ENCODE measurements at regions not wholly inside any gene's neighbourhood (a gene's known extent, or its start where the extent isn't known, plus 50 kb on each side); places are given as distances from the start of the nearest gene placed in this dataset.

DNA sequence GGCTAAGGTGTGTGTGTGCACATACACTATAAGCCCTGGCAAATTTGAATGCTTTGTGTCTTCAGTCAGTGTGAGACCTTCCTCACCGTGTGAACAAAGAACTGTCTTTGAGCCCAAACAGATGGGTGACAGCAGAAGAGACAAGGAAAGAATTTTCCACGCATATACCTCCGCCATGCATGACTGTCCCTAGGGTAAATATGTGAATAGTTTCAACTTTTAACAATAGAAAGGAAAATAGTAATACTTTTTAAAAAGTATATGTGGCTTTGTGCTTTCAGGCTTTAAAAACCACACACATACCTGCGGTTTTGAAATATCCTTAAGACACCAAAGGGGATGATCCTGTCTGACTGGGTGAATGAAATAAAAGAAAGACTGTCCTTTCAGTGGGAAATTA is 438.6 kb upstream of the MPDZ start:
- TF ChIP-seq EZH2 (IDR thresholded peaks at IDR 0.05; ENCODE audit: insufficient read depth, poor library complexity, severe bottlenecking) (no peak), EZH2phosphoT487 (IDR thresholded peaks at IDR 0.05; ENCODE audit: insufficient read depth, low read depth) (no peak)
- Histone ChIP-seq H3K36me3 (ENCODE audit: low read depth) (no peaks in the 10 kb centered on the region), H3K27ac (no peak overlapping the region), H3K4me3 (no peak overlapping the region), H3K9ac (no peak overlapping the region), H2AFZ (no peak overlapping the region), H3K4me2 (ENCODE audit: unreplicated experiment) (no peak overlapping the region), H3K9me2 (ENCODE audit: insufficient read depth) (no peaks in the 10 kb centered on the region), H3K27me3 (replicated peaks; ENCODE audit: insufficient read depth) (no peaks in the 10 kb centered on the region), H3K79me2 (ENCODE audit: insufficient read depth) (no peaks in the 10 kb centered on the region), H4K20me1 (ENCODE audit: insufficient read depth) (no peaks in the 10 kb centered on the region), H3K4me1 (ENCODE audit: insufficient read depth) (peaks cover 42% of the 10 kb centered on the region), H3F3A (ENCODE audit: insufficient read depth) (peaks cover 40% of the 10 kb centered on the region; the same call in 1 of the 2 replicates), H3K9me3 (ENCODE audit: low read depth) (no peaks in the 10 kb centered on the region)
- in situ Hi-C loops (cut with MboI), result no loop called here
- WGBS, 2 experiments (ENCODE audit: low coverage in 1 of 2, low lambda C conversion rate in 2 of 2, missing lambda C conversion rate in 2 of 2), result 78% methylated on average over 4 of the region's 4 CpGs
- peak; percentile 37 for DNase-seq

DNA sequence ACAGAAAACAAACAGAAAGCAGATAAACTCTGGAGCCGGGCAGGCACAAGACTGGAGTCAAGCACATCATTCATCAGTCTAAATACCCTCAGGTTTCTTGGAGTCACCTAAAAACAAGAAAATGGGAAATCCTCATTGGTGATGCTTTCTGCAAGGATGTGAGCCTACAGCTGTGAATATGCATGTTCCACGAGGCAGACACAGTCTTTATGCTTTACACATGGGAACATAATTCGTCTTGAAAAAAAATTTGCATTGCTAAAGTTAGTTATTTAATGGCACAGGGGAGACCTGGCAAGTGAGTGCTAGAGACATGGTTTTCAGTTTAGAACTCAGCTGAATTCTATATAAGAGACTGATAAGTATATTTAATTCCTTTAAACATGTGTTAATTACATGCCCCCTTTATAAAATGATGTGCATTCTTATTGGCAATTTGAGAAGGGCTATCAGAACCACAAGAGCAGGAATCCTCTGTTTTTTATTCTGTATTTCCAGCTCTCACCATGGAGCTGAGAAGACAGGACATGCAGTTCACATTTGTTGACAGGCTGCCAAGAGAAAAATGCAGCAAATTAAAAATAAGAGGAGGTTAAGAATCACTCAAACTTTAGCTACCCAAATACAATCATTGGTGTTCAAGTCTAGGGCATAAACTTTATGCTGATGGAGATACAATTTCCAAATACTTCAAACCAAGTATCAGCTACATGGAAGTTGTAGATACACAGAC is 438.0 kb upstream of the MPDZ start:
- H3K36me3 ChIP-seq (ENCODE audit: low read depth), result no peaks in the 10 kb centered on the region
- no peak overlapping the region for H3K4me2 ChIP-seq (ENCODE audit: unreplicated experiment)
- no peaks in the 10 kb centered on the region for H4K20me1 ChIP-seq (ENCODE audit: insufficient read depth)
- H3K9me2 ChIP-seq (ENCODE audit: insufficient read depth), result no peaks in the 10 kb centered on the region
- H3K4me3 ChIP-seq, result no peak overlapping the region
- no peak overlapping the region for H3K27ac ChIP-seq
- DNase-seq, result peak; percentile 8
- no peaks in the 10 kb centered on the region for H3K9me3 ChIP-seq (ENCODE audit: low read depth)
- TF ChIP-seq EZH2phosphoT487 (IDR thresholded peaks at IDR 0.05; ENCODE audit: insufficient read depth, low read depth) (no peak), EZH2 (IDR thresholded peaks at IDR 0.05; ENCODE audit: insufficient read depth, poor library complexity, severe bottlenecking) (no peak)
- in situ Hi-C loops (cut with MboI), result no loop called here
- peaks cover 42% of the 10 kb centered on the region for H3K4me1 ChIP-seq (ENCODE audit: insufficient read depth)
- WGBS, 2 experiments (ENCODE audit: low coverage in 1 of 2, low lambda C conversion rate in 2 of 2, missing lambda C conversion rate in 2 of 2), result 39 to 54% methylated on average over 3 of the region's 3 CpGs
- H3K27me3 ChIP-seq (replicated peaks; ENCODE audit: insufficient read depth), result no peaks in the 10 kb centered on the region
- H3K79me2 ChIP-seq (ENCODE audit: insufficient read depth), result no peaks in the 10 kb centered on the region
- H3F3A ChIP-seq (ENCODE audit: insufficient read depth), result peaks cover 36% of the 10 kb centered on the region; the same call in 1 of the 2 replicates
- H3K9ac ChIP-seq, result no peak overlapping the region
- no peak overlapping the region for H2AFZ ChIP-seq

DNA sequence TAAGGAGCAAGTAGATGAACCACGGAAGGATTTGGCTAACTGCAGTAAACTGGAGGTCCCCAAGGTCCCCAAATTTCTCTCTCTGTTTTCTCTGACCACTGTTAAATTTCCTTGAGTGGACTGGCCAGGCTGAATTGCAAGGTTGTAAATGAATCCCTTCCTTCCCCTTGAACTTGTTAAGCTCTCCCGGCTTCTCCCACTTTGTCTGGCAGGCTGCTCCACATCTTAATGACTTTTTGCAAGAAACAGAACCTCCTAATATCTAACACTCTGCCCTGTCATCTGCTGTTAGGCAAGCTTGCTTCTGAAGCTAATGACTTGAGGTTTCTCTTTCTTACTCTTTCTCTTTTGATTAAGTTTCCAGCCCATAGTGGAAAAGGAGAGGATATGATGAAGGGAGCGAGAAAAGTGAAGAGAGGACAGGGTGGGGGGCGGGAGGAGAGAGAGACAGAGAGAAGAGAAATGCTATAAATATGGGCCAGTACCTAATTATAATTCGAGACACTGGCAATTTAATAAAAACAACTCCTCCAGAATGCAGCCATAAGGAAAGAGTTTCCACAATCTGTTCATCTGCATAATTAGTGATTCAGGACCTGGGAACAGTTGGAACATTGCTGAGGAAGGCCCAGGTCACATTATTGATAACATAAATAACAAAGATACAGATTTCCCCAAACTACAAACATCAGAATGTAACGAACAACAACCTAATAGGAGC is 437.3 kb upstream of the MPDZ start:
- in situ Hi-C loops (cut with MboI), result no loop called here
- 0 out of 2 replicates have a peak overlapping the region, but pooled peaks have one; percentile 12 for H2AFZ ChIP-seq
- no peaks in the 10 kb centered on the region for H4K20me1 ChIP-seq (ENCODE audit: insufficient read depth)
- peaks cover 42% of the 10 kb centered on the region for H3K4me1 ChIP-seq (ENCODE audit: insufficient read depth)
- peaks cover 29% of the 10 kb centered on the region; the same call in 1 of the 2 replicates for H3F3A ChIP-seq (ENCODE audit: insufficient read depth)
- no peaks in the 10 kb centered on the region for H3K9me2 ChIP-seq (ENCODE audit: insufficient read depth)
- H3K36me3 ChIP-seq (ENCODE audit: low read depth), result no peaks in the 10 kb centered on the region
- H3K27me3 ChIP-seq (replicated peaks; ENCODE audit: insufficient read depth), result no peaks in the 10 kb centered on the region
- no peak overlapping the region for H3K27ac ChIP-seq
- H3K4me3 ChIP-seq, result no peak overlapping the region
- H3K9ac ChIP-seq, result no peak overlapping the region
- no peak overlapping the region for H3K4me2 ChIP-seq (ENCODE audit: unreplicated experiment)
- no peak for TF ChIP-seq EZH2phosphoT487 (IDR thresholded peaks at IDR 0.05; ENCODE audit: insufficient read depth, low read depth)
- no peak for TF ChIP-seq EZH2 (IDR thresholded peaks at IDR 0.05; ENCODE audit: insufficient read depth, poor library complexity, severe bottlenecking)
- no peaks in the 10 kb centered on the region for H3K79me2 ChIP-seq (ENCODE audit: insufficient read depth)
- H3K9me3 ChIP-seq (ENCODE audit: low read depth), result no peaks in the 10 kb centered on the region
- 31 to 35% methylated on average over 5 to 6 of the region's 6 CpGs for WGBS, 2 experiments (ENCODE audit: low coverage in 1 of 2, low lambda C conversion rate in 2 of 2, missing lambda C conversion rate in 2 of 2)
- no peak for DNase-seq

DNA sequence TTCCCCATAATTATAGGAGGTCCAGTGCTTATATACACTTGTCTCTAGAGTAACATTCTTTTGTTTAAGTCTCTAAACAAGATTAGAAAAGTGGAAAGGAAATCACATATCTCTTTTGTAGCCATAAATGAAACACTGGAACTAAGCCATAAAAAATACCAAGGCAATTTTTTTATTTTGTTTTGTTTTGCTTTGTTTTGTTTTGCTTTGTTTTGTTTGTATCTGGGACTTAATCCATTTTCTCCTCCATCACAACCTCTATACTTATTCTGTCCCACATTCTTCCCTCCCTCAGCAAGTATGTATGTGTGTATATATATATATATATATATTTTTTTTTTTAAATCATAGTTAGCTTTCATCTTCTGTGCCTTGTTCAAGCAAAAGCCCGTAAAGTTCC is 436.6 kb upstream of the MPDZ start:
- in situ Hi-C loops (cut with MboI), result no loop called here

More for the DNA sequence above, 436.6 kb upstream of the MPDZ start:
- no peak overlapping the region for H2AFZ ChIP-seq
- no peaks in the 10 kb centered on the region for H3K36me3 ChIP-seq (ENCODE audit: low read depth)
- no peak overlapping the region for H3K9ac ChIP-seq
- WGBS, 2 experiments (ENCODE audit: low coverage in 1 of 2, low lambda C conversion rate in 2 of 2, missing lambda C conversion rate in 2 of 2), result 68 to 82% methylated on average over 1 of the region's 1 CpG
- peaks cover 36% of the 10 kb centered on the region for H3K4me1 ChIP-seq (ENCODE audit: insufficient read depth)
- TF ChIP-seq EZH2 (IDR thresholded peaks at IDR 0.05; ENCODE audit: insufficient read depth, poor library complexity, severe bottlenecking) (no peak), EZH2phosphoT487 (IDR thresholded peaks at IDR 0.05; ENCODE audit: insufficient read depth, low read depth) (no peak)
- H3K9me2 ChIP-seq (ENCODE audit: insufficient read depth), result no peaks in the 10 kb centered on the region
- H3K27ac ChIP-seq, result no peak overlapping the region
- no peaks in the 10 kb centered on the region for H3K27me3 ChIP-seq (replicated peaks; ENCODE audit: insufficient read depth)
- H3K79me2 ChIP-seq (ENCODE audit: insufficient read depth), result no peaks in the 10 kb centered on the region
- no peak overlapping the region for H3K4me2 ChIP-seq (ENCODE audit: unreplicated experiment)
- H3F3A ChIP-seq (ENCODE audit: insufficient read depth), result peaks cover 23% of the 10 kb centered on the region; the same call in 1 of the 2 replicates
- H3K9me3 ChIP-seq (ENCODE audit: low read depth), result no peaks in the 10 kb centered on the region
- no peak for DNase-seq
- no peaks in the 10 kb centered on the region for H4K20me1 ChIP-seq (ENCODE audit: insufficient read depth)
- H3K4me3 ChIP-seq, result no peak overlapping the region

Data from GM23248 (cell line).